ENCODE measurements at regions not wholly inside any gene's neighbourhood (a gene's known extent, or its start where the extent isn't known, plus 50 kb on each side); places are given as distances from the start of the nearest gene placed in this dataset.

- Histone ChIP-seq H3K27ac (no peak overlapping the region), H3K9me3 (no peaks in the 10 kb centered on the region), H3K36me3 (no peaks in the 10 kb centered on the region), H3K4me1 (ENCODE audit: control insufficient read depth in 1 of 2, insufficient read depth in 1 of 2, low read depth in 1 of 2, low read length in 1 of 2) (no peaks in the 10 kb centered on the region), H3K4me3 (ENCODE audit: low read depth in 1 of 2, low read length in 1 of 2) (no peak overlapping the region), H3K27me3 (no peaks in the 10 kb centered on the region)
- no peak for TF ChIP-seq CTCF (IDR thresholded peaks at IDR 0.05)
Observed at GRCh38 chr3:106157411-106157810, 288.6 kb upstream of the CBLB start.

- Histone ChIP-seq H3K36me3 (no peaks in the 10 kb centered on the region), H3K27ac (no peak overlapping the region), H3K27me3 (no peaks in the 10 kb centered on the region), H3K9me3 (no peaks in the 10 kb centered on the region), H3K4me1 (ENCODE audit: control insufficient read depth in 1 of 2, insufficient read depth in 1 of 2, low read depth in 1 of 2, low read length in 1 of 2) (no peaks in the 10 kb centered on the region), H3K4me3 (ENCODE audit: low read depth in 1 of 2, low read length in 1 of 2) (no peak overlapping the region)
- no peak for TF ChIP-seq CTCF (IDR thresholded peaks at IDR 0.05)
Observed at GRCh38 chr3:106160396-106160795, 291.6 kb upstream of the CBLB start.

- no peak overlapping the region for H3K27ac ChIP-seq
- no peaks in the 10 kb centered on the region for H3K27me3 ChIP-seq
- H3K4me1 ChIP-seq (ENCODE audit: control insufficient read depth in 1 of 2, insufficient read depth in 1 of 2, low read depth in 1 of 2, low read length in 1 of 2), result no peaks in the 10 kb centered on the region
- TF ChIP-seq CTCF (IDR thresholded peaks at IDR 0.05), result no peak
- no peaks in the 10 kb centered on the region for H3K36me3 ChIP-seq
- no peak overlapping the region for H3K4me3 ChIP-seq (ENCODE audit: low read depth in 1 of 2, low read length in 1 of 2)
- H3K9me3 ChIP-seq, result no peaks in the 10 kb centered on the region
Observed at GRCh38 chr3:106161246-106161645, 292.4 kb upstream of the CBLB start.

- Histone ChIP-seq H3K4me3 (ENCODE audit: low read depth in 1 of 2, low read length in 1 of 2) (no peak overlapping the region), H3K27me3 (no peaks in the 10 kb centered on the region), H3K36me3 (no peaks in the 10 kb centered on the region), H3K27ac (no peak overlapping the region), H3K4me1 (ENCODE audit: control insufficient read depth in 1 of 2, insufficient read depth in 1 of 2, low read depth in 1 of 2, low read length in 1 of 2) (no peaks in the 10 kb centered on the region), H3K9me3 (no peaks in the 10 kb centered on the region)
- no peak for TF ChIP-seq CTCF (IDR thresholded peaks at IDR 0.05)
Observed at GRCh38 chr3:106167728-106168127, 298.9 kb upstream of the CBLB start.

GRCh38 chr3:106168962-106169750 lies 300.3 kb upstream of the CBLB start:
- Histone ChIP-seq H3K4me3 (ENCODE audit: low read depth in 1 of 2, low read length in 1 of 2) (no peak overlapping the region), H3K9me3 (no peaks in the 10 kb centered on the region), H3K4me1 (ENCODE audit: control insufficient read depth in 1 of 2, insufficient read depth in 1 of 2, low read depth in 1 of 2, low read length in 1 of 2) (no peaks in the 10 kb centered on the region), H3K36me3 (no peaks in the 10 kb centered on the region), H3K27ac (no peak overlapping the region), H3K27me3 (no peaks in the 10 kb centered on the region)
- TF ChIP-seq CTCF (IDR thresholded peaks at IDR 0.05), result no peak

Measured in neutrophil (primary cell).